SK-N-SH (cell line): ENCODE measurements at regions not wholly inside any gene's neighbourhood (a gene's known extent, or its start where the extent isn't known, plus 50 kb on each side); places are given as distances from the start of the nearest gene placed in this dataset.

Experiments used
- CTCF ChIA-PET: fragments of 300-600, 350-600 bp; formaldehyde crosslinking; extraction: SDS; loops from one replicate; lab custom pipeline; 2021; lab: Yijun Ruan, JAX
- POLR2A ChIA-PET: fragments of 350-600 bp; sonication (Branson Sonifier 250); formaldehyde crosslinking; extraction: SDS; loops from one replicate; lab custom pipeline; 2020; ENCODE audit warnings: antibody characterized with exemption, inconsistent platforms; lab: Yijun Ruan, JAX
- DNase-seq: peaks from one replicate; pipeline ENCODE4 v3.0.0; 2012
- H2AFZ ChIP-seq: fragments of 200-600 bp; sonication (generic); 2 replicates; pipeline ENCODE4 v1.8.1; 2016; ENCODE audit warnings: antibody characterized with exemption, mild to moderate bottlenecking, low read depth
- H3F3A ChIP-seq: fragments of 200-600 bp; sonication (generic); replicated peaks from 2 replicates; pipeline ENCODE3; 2016; ENCODE audit warnings: antibody characterized with exemption, mild to moderate bottlenecking; ENCODE audit not compliant: insufficient read depth
- H3K27ac ChIP-seq, 2 experiments: fragments of 200-500 bp in 1 of 2; fragments of 200-600 bp in 1 of 2; sonication (Bioruptor generic) in 1 of 2; sonication (generic), shearing (Covaris generic) in 1 of 2; 2 replicates each; pipeline versions ENCODE4 v1.5.1 to v1.6.1; 2014 to 2016; ENCODE audit warnings: low read depth in 2 of 2, inconsistent platforms in 1 of 2, low read length in 1 of 2, mild to moderate bottlenecking in 1 of 2, mixed read lengths in 1 of 2
- H3K27me3 ChIP-seq: fragments of 200-600 bp; sonication (generic), shearing (Covaris generic); 2 replicates; pipeline ENCODE4 v1.6.1; 2016; ENCODE audit warnings: mixed run types; ENCODE audit not compliant: insufficient read depth
- H3K36me3 ChIP-seq, 2 experiments: fragments of 200-500 bp in 1 of 2; fragments of 200-600 bp in 1 of 2; sonication (Bioruptor generic) in 1 of 2; sonication (generic) in 1 of 2; replicated peaks in 1 of 2; 2 replicates each; pipeline versions ENCODE3 to v1.5.1; 2014 to 2016; ENCODE audit warnings: low read length in 1 of 2, mild to moderate bottlenecking in 1 of 2; ENCODE audit not compliant: insufficient read depth in 2 of 2, control insufficient read depth in 1 of 2
- H3K4me1 ChIP-seq, 2 experiments: fragments of 200-500 bp in 1 of 2; fragments of 200-600 bp in 1 of 2; sonication (Bioruptor generic) in 1 of 2; sonication (generic), shearing (Covaris generic) in 1 of 2; 2 replicates each; pipeline versions ENCODE4 v1.5.1 to v1.6.1; 2014 to 2016; ENCODE audit warnings: low read depth in 1 of 2, low read length in 1 of 2, mixed run types in 1 of 2; ENCODE audit not compliant: insufficient read depth in 2 of 2, control insufficient read depth in 1 of 2
- H3K4me2 ChIP-seq: fragments of 200-600 bp; sonication (generic), shearing (Covaris generic); 2 replicates; pipeline ENCODE4 v1.6.1; 2017; ENCODE audit warnings: mixed run types
- H3K4me3 ChIP-seq, 2 experiments: fragments of 200-500 bp in 1 of 2; fragments of 200-600 bp in 1 of 2; sonication (Bioruptor generic) in 1 of 2; sonication (generic), shearing (Covaris generic) in 1 of 2; 2 replicates each; pipeline versions ENCODE4 v1.5.1 to v1.8.1; 2014 to 2016; ENCODE audit warnings: low read depth in 2 of 2, inconsistent platforms in 1 of 2, low read length in 1 of 2, mild to moderate bottlenecking in 1 of 2, mixed read lengths in 1 of 2, moderate library complexity in 1 of 2
- H3K79me2 ChIP-seq: fragments of 200-600 bp; sonication (generic); 2 replicates; pipeline ENCODE4 v1.8.1; 2017; ENCODE audit warnings: mild to moderate bottlenecking; ENCODE audit not compliant: insufficient read depth
- H3K9ac ChIP-seq: fragments of 200-600 bp; sonication (generic); 2 replicates; pipeline ENCODE4 v1.6.1; 2017; ENCODE audit warnings: mixed run types
- H3K9me2 ChIP-seq: fragments of 200-600 bp; sonication (generic); 2 replicates; pipeline ENCODE4 v1.6.1; 2017; ENCODE audit warnings: mixed run types
- H3K9me3 ChIP-seq: fragments of 200-600 bp; sonication (generic); 2 replicates; pipeline ENCODE4 v1.6.1; 2017; ENCODE audit warnings: mixed run types, mild to moderate bottlenecking, moderate library complexity
- H4K20me1 ChIP-seq: fragments of 200-600 bp; sonication (generic); 2 replicates; pipeline ENCODE4 v1.6.1; 2017; ENCODE audit warnings: mild to moderate bottlenecking, mixed run types; ENCODE audit not compliant: insufficient read depth
- CHD2 ChIP-seq: fragments of 150-350 bp; IDR thresholded peaks from 2 replicates; pipeline ENCODE4 v1.6.1; 2018; ENCODE audit warnings: low read length; ENCODE audit not compliant: partially characterized antibody
- ELF1 ChIP-seq: IDR thresholded peaks from 2 replicates; pipeline ENCODE4 v1.4.0; 2012
- EZH2phosphoT487 ChIP-seq: fragments of 200-600 bp; sonication (generic); IDR thresholded peaks from 2 replicates; pipeline ENCODE4 v1.6.1; 2017; ENCODE audit warnings: low read depth, mixed run types, mild to moderate bottlenecking, antibody characterized with exemption, moderate library complexity, borderline replicate concordance
- FOSL2 ChIP-seq: IDR thresholded peaks from 2 replicates; pipeline ENCODE4 v1.4.0; 2012; ENCODE audit warnings: low read depth, mild to moderate bottlenecking, moderate library complexity, borderline replicate concordance
- FOXM1 ChIP-seq: IDR thresholded peaks from 2 replicates; pipeline ENCODE4 v1.4.0; 2012; ENCODE audit warnings: low read depth, mild to moderate bottlenecking
- GABPA ChIP-seq: IDR thresholded peaks from 2 replicates; pipeline ENCODE4 v1.4.0; 2012; ENCODE audit warnings: low read depth, mild to moderate bottlenecking
- JUND ChIP-seq: IDR thresholded peaks from 2 replicates; pipeline ENCODE4 v1.4.0; 2012
- MAX ChIP-seq: IDR thresholded peaks from 2 replicates; pipeline ENCODE4 v1.4.0; 2012; ENCODE audit warnings: low read depth
- MEF2A ChIP-seq: IDR thresholded peaks from 2 replicates; pipeline ENCODE4 v1.4.0; 2012; ENCODE audit warnings: low read depth, borderline replicate concordance
- MXI1 ChIP-seq: IDR thresholded peaks from 2 replicates; pipeline ENCODE4 v1.6.1; 2012; ENCODE audit warnings: mild to moderate bottlenecking, low read depth, low read length, improper control_type of control experiment
- PBX3 ChIP-seq: IDR thresholded peaks from 2 replicates; pipeline ENCODE4; 2012
- RCOR1 ChIP-seq: fragments of 150-350 bp; IDR thresholded peaks from 2 replicates; pipeline ENCODE4 v1.6.1; 2017; ENCODE audit warnings: antibody characterized with exemption, low read length
- RFX5 ChIP-seq: IDR thresholded peaks from 2 replicates; pipeline ENCODE4 v1.6.1; 2012; ENCODE audit warnings: mild to moderate bottlenecking, improper control_type of control experiment, low read length
- TEAD4 ChIP-seq: IDR thresholded peaks from 2 replicates; pipeline ENCODE4 v1.4.0; 2012; ENCODE audit warnings: mild to moderate bottlenecking, borderline replicate concordance; ENCODE audit not compliant: insufficient read depth
- WGBS: methylation state at CpG from one replicate; pipeline ENCODE4 v1.1.6; 2017; ENCODE audit warnings: low lambda C conversion rate; 5-methylcytosine and 5-hydroxymethylcytosine counted together
- TF ChIP-seq, protein P1 (sequence below): IDR thresholded peaks from 2 replicates; pipeline ENCODE4 v1.4.0; 2012; ENCODE audit warnings: low read depth, borderline replicate concordance

- Histone ChIP-seq H3K79me2 (no peaks in the 10 kb centered on the region), H3K27ac (no peak overlapping the region), H3K4me2 (no peak overlapping the region), H3K9me2 (no peaks in the 10 kb centered on the region), H3K36me3 (no peaks in the 10 kb centered on the region), H3K27me3 (no peaks in the 10 kb centered on the region)
- DNase-seq, result no peak
- no peak for TF ChIP-seq RFX5
- TF ChIP-seq ELF1, result no peak
- TF ChIP-seq TEAD4, result no peak
- no peak for TF ChIP-seq FOSL2
- TF ChIP-seq MEF2A, result no peak
- TF ChIP-seq MXI1, result no peak
- TF ChIP-seq PBX3, result no peak
- TF ChIP-seq RCOR1, result no peak
- TF ChIP-seq MAX, result no peak
- TF ChIP-seq JUND, result no peak
- TF ChIP-seq GABPA, result no peak
- no peak for TF ChIP-seq FOXM1
- TF ChIP-seq CHD2, result no peak
- TF ChIP-seq, all 33 proteins: peak for 0
- peaks cover 0 to 15% of the 10 kb centered on the region in 2 experiments; a peak in 1 of 4 replicates for H3K4me1 ChIP-seq
- no peak overlapping the region for H2AFZ ChIP-seq
- H3K9me3 ChIP-seq, result no peaks in the 10 kb centered on the region
- POLR2A ChIA-PET, result no interaction called here
- H4K20me1 ChIP-seq, result no peaks in the 10 kb centered on the region
- CTCF ChIA-PET, result no interaction called here
- H3K4me3 ChIP-seq, result no peak overlapping the region
- no peaks in the 10 kb centered on the region for H3F3A ChIP-seq
- H3K9ac ChIP-seq, result no peak overlapping the region
- WGBS, result 79% methylated on average over 11 of the region's 17 CpGs
Measured at GRCh38 chr2:239674981-239675825, 274.4 kb upstream of the HDAC4 start.

- TF ChIP-seq, protein P1, sequence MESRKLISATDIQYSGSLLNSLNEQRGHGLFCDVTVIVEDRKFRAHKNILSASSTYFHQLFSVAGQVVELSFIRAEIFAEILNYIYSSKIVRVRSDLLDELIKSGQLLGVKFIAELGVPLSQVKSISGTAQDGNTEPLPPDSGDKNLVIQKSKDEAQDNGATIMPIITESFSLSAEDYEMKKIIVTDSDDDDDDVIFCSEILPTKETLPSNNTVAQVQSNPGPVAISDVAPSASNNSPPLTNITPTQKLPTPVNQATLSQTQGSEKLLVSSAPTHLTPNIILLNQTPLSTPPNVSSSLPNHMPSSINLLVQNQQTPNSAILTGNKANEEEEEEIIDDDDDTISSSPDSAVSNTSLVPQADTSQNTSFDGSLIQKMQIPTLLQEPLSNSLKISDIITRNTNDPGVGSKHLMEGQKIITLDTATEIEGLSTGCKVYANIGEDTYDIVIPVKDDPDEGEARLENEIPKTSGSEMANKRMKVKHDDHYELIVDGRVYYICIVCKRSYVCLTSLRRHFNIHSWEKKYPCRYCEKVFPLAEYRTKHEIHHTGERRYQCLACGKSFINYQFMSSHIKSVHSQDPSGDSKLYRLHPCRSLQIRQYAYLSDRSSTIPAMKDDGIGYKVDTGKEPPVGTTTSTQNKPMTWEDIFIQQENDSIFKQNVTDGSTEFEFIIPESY, result no peak
- TF ChIP-seq EZH2phosphoT487, result no peak
- TF ChIP-seq FOSL2, result no peak
- DNase-seq, result no peak
- Histone ChIP-seq H3K9me2 (no peaks in the 10 kb centered on the region), H3K27me3 (no peaks in the 10 kb centered on the region), H3K4me1 (peaks cover 0 to 24% of the 10 kb centered on the region in 2 experiments; a peak in 1 of 4 replicates), H4K20me1 (no peaks in the 10 kb centered on the region), H3K9me3 (no peaks in the 10 kb centered on the region), H3K4me2 (no peak overlapping the region), H3K9ac (no peak overlapping the region), H3F3A (no peaks in the 10 kb centered on the region), H3K79me2 (no peaks in the 10 kb centered on the region), H3K4me3 (no peak overlapping the region), H2AFZ (no peak overlapping the region), H3K36me3 (no peaks in the 10 kb centered on the region), H3K27ac (no peak overlapping the region)
- POLR2A ChIA-PET, result no interaction called here
- CTCF ChIA-PET, result interaction anchor here (0.9 kb wide), 1 partner anchor 17 kb away, joined by 3 read pairs; no protein-coding TSS in a partner anchor
- WGBS, result 47% methylated on average over 12 of the region's 17 CpGs
Measured at GRCh38 chr2:239674101-239674980, 273.5 kb upstream of the HDAC4 start.
